Activated CD8-positive, alpha-beta memory T cell treated with anti-CD3 and anti-CD28 coated beads, Interleukin-2, amount 10 ng/mL, durations not matched to agents 7 days and 5 days (primary cell): ENCODE measurements at regions not wholly inside any gene's neighbourhood (a gene's known extent, or its start where the extent isn't known, plus 50 kb on each side); places are given as distances from the start of the nearest gene placed in this dataset.
"Not testable (repeated sequence)": the region's sequence is repeated elsewhere in the genome, so short reads cannot be mapped to it uniquely, and the experiment has no call there.

ENCODE experiments used
- ATAC-seq: fragments of 150-1000 bp; cut with Tn5 transposase; one replicate; pipeline ENCODE4 v1.10.0; 2021; ENCODE audit warnings: moderate library complexity
- CTCF ChIA-PET: fragments of 350-600 bp; sonication (Branson Sonifier 250); formaldehyde crosslinking; loops from one replicate; lab custom pipeline; 2021; ENCODE audit warnings: antibody characterized with exemption; lab: Charles Lee
- DNase-seq: peaks from one replicate; pipeline ENCODE4 v3.0.0-alpha.2; 2020
- H3K27ac Mint-ChIP-seq: one replicate; pipeline ENCODE4 v1.8.0; 2021; ENCODE audit warnings: mild to moderate bottlenecking, mixed read lengths
- H3K27me3 Mint-ChIP-seq: one replicate; pipeline ENCODE4 v1.8.0; 2021; ENCODE audit warnings: mixed read lengths
- H3K36me3 Mint-ChIP-seq: one replicate; pipeline ENCODE4 v1.8.0; 2021; ENCODE audit warnings: mild to moderate bottlenecking, mixed read lengths
- H3K4me1 Mint-ChIP-seq: one replicate; pipeline ENCODE4 v1.8.0; 2021; ENCODE audit warnings: mixed read lengths
- H3K4me3 Mint-ChIP-seq: one replicate; pipeline ENCODE4 v1.8.0; 2021; ENCODE audit warnings: mild to moderate bottlenecking, moderate library complexity, mixed read lengths
- H3K9me3 Mint-ChIP-seq: one replicate; pipeline ENCODE4 v1.8.0; 2022; ENCODE audit warnings: low read depth, mixed read lengths

DNA sequence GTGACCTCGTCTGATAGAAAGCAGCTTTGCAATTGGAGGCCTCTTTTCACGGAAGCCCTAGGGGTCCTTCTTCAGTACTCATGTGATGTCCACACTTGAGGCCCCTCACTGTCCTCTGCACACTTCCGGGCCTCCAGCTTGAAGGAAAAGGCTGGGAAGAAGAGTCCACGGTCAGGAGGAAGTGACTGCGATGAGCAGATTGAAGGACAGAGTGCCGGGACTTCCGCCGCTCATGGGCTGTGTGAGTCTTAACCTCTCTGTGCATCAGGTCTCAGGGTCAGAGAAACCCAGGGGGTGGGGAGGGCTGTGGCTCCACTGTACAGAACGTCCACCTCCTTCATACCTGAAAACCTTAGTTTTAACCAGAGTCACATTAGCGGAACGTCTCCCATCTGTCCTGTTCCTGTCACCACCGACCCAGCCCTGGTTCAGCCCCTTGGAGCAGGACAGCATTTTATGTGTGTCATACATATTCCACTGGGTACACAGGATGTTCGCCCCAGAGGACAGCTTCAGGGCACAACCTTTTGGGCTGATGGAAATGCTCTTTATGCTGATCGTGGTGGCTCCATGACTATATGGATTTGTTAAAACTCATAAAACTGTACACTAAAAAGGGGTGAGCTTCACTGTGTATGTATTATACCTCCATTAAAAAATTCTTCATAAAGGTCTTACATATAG is 51.0 kb upstream of the SORCS2 start:
- H3K36me3 Mint-ChIP-seq = no peaks in the 10 kb centered on the region
- H3K27me3 Mint-ChIP-seq = peaks cover 16% of the 10 kb centered on the region
- no peaks in the 10 kb centered on the region for H3K9me3 Mint-ChIP-seq
- DNase-seq (no peak), ATAC-seq (no peak)
- no peak overlapping the region for H3K4me3 Mint-ChIP-seq
- CTCF ChIA-PET = no interaction called here
- no peak overlapping the region for H3K27ac Mint-ChIP-seq
- H3K4me1 Mint-ChIP-seq = no peaks in the 10 kb centered on the region

DNA sequence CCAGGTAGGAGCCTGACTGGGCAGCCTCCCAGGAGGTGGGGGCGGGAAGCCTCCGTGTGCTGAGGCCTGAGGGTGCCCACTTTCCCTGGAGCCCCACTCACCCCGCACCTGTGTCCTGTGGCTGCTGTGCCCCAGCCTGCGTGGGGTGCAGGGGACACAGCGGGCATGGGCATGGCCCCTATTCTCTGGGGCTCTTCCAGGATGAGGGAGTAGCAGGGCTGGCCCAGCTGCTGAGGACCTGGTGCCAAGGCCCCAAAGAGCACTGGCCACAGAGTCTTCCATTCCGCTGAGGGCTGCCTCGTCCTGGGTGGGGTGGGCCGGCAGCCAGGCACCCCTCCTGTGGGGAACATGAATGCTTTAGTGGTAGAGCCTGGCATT is 51.7 kb upstream of the SORCS2 start:
- H3K27me3 Mint-ChIP-seq = peaks cover 12% of the 10 kb centered on the region
- no peak for DNase-seq
- no peak overlapping the region for H3K4me3 Mint-ChIP-seq
- no peak overlapping the region for H3K27ac Mint-ChIP-seq
- H3K4me1 Mint-ChIP-seq = no peaks in the 10 kb centered on the region
- CTCF ChIA-PET = no interaction called here
- H3K36me3 Mint-ChIP-seq = no peaks in the 10 kb centered on the region
- no peaks in the 10 kb centered on the region for H3K9me3 Mint-ChIP-seq
- ATAC-seq = no peak

GRCh38 chr4:7140062-7140691 is 52.2 kb upstream of the SORCS2 start:
- ATAC-seq (no peak), DNase-seq (no peak)
- Mint-ChIP-seq H3K4me3 (no peak overlapping the region), H3K36me3 (no peaks in the 10 kb centered on the region), H3K4me1 (no peaks in the 10 kb centered on the region), H3K27ac (no peak overlapping the region), H3K27me3 (peaks cover 11% of the 10 kb centered on the region), H3K9me3 (no peaks in the 10 kb centered on the region)
- CTCF ChIA-PET = no interaction called here

- H3K9me3 Mint-ChIP-seq = no peaks in the 10 kb centered on the region
- H3K27me3 Mint-ChIP-seq = peaks cover 6% of the 10 kb centered on the region
- H3K27ac Mint-ChIP-seq = no peak overlapping the region
- DNase-seq (no peak), ATAC-seq (no peak)
- CTCF ChIA-PET = no interaction called here
- no peak overlapping the region for H3K4me3 Mint-ChIP-seq
- no peaks in the 10 kb centered on the region for H3K36me3 Mint-ChIP-seq
- H3K4me1 Mint-ChIP-seq = no peaks in the 10 kb centered on the region
These were observed 53.0 kb upstream of the SORCS2 start for GRCh38 chr4:7139167-7139982.

DNA sequence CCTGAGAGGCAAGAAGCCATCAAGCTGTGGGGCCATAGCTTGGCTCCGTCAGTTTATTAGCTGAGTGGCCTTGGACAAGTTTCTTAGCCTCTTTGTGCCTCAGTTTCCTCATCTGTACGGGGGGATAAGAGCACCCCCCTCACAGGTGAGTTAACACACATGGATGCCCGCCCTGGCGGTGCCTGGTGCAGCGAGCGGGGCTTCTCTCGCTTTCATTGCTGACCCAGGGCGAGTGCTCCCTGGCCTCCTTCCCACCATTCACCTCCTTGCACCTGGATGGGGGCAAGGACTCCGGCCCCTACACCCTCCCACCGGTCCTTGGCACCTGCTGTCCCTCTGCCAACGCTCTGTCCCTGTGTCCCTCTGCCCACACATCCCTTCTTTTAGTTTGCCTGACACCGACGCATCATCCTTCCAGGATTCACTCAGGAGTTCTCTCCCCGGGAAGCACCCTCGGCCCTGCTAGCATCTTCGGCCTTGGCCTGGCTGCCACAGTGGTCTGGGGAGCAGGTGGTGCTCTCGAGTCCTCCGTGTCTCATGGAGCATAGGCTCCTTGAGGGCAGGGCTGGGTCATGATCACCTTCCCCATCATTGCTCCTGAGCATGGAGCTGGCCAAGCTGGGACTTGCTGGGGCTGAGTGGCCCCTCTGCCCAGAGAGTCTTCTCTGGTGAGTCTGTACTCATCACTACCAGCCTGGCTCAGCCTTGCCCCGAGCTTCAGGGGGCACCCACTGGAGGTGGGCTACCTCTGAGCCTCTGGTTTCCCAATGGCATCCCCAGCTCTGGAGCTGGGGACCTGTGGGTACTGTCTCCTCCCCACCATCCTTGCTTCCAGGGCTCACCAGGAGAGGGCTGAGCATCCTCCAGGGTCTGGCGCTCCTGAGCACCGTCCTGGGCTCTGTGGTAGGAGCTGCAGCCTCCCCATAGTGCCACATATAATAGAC is 53.8 kb upstream of the SORCS2 start:
- H3K4me3 Mint-ChIP-seq = no peak overlapping the region
- H3K9me3 Mint-ChIP-seq = no peaks in the 10 kb centered on the region
- DNase-seq (no peak), ATAC-seq (no peak)
- no peaks in the 10 kb centered on the region for H3K4me1 Mint-ChIP-seq
- peaks cover 5% of the 10 kb centered on the region for H3K27me3 Mint-ChIP-seq
- CTCF ChIA-PET = no interaction called here
- H3K36me3 Mint-ChIP-seq = no peaks in the 10 kb centered on the region
- H3K27ac Mint-ChIP-seq = no peak overlapping the region

DNA sequence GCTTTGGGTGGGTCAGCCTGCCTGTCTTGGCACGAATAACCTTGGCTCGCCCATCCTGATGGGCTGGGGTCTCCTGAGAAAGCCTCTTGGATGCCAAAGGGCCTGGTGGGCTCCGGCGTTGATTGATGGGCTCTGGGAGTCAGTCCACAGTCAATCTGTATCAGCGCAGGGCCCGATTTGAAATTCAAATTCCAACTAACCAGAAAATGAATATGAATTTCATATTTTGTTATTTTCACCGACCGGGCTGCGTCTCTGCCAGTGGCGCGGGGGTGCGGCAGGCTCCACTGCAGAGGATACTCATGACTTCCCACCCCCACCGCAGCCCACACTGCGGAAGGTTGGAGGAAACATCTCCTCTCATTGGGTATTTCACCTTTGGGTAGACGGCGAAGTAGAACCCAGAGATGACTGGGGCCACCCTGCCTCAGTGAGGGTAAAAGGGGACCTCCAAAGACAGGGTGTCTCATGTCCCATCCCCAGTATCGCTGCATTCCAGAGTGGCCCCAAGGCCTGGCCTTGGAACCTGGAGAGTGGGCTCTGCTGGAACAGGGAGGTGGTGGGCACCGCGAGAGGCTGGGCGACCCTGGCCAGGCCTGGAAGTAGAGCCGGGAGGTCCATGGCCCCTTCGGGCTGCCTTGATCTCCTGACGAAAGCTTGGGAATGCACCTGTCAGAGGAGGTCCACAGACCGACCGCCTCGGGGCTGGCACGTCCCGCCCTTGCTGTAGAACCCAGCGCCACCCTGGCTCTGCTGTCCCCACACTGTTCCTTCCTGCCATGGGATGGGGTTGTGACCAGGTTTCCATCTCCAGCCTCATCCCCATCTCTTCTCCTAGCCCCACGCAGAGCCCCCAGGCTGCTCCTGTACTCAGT is 54.8 kb upstream of the SORCS2 start:
- Mint-ChIP-seq H3K27ac (no peak overlapping the region), H3K9me3 (peaks cover 2% of the 10 kb centered on the region)

DNA sequence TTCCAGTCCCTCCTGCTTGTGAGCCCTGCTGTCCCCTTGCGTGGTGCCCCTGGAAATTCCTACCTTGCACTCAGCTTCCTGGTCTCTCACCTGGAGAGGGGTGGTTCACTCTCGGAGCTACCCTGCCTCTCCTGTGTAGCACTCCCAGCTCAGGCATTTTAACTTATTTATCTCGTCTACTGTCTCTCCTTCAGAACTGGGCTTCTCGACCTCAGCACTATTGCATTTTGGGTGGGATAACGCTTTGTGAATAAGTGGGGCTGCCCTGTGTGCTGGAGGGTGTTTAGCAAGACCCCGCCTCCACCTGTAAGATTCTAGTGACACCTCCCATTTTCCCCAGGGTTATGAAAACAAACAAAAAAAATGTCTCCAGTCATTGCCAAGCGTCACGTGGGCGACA is 56.0 kb upstream of the SORCS2 start:
- H3K4me3 Mint-ChIP-seq = no peak overlapping the region
- ATAC-seq = no peak
- H3K9me3 Mint-ChIP-seq = peaks cover 2% of the 10 kb centered on the region
- CTCF ChIA-PET = no interaction called here
- no peak overlapping the region for H3K27ac Mint-ChIP-seq
- H3K4me1 Mint-ChIP-seq = no peaks in the 10 kb centered on the region
- no peak for DNase-seq
- no peaks in the 10 kb centered on the region for H3K27me3 Mint-ChIP-seq
- no peaks in the 10 kb centered on the region for H3K36me3 Mint-ChIP-seq

More for the DNA sequence above, 54.8 kb upstream of the SORCS2 start:
- ATAC-seq = no peak
- no peak for DNase-seq
- no peak overlapping the region for H3K4me3 Mint-ChIP-seq
- CTCF ChIA-PET = no interaction called here
- no peaks in the 10 kb centered on the region for H3K27me3 Mint-ChIP-seq
- H3K36me3 Mint-ChIP-seq = no peaks in the 10 kb centered on the region
- no peaks in the 10 kb centered on the region for H3K4me1 Mint-ChIP-seq

- Mint-ChIP-seq H3K9me3 (peaks cover 2% of the 10 kb centered on the region), H3K4me1 (no peaks in the 10 kb centered on the region), H3K27ac (no peak overlapping the region), H3K36me3 (no peaks in the 10 kb centered on the region), H3K4me3 (no peak overlapping the region), H3K27me3 (no peaks in the 10 kb centered on the region)
- CTCF ChIA-PET = no interaction called here
- ATAC-seq (no peak), DNase-seq (no peak)
These were observed 57.0 kb upstream of the SORCS2 start for GRCh38 chr4:7135389-7135746.

- no peak for ATAC-seq
- peaks cover 2% of the 10 kb centered on the region for H3K9me3 Mint-ChIP-seq
- CTCF ChIA-PET = no interaction called here
- no peak overlapping the region for H3K27ac Mint-ChIP-seq
- DNase-seq = no peak
- H3K4me3 Mint-ChIP-seq = no peak overlapping the region
- no peaks in the 10 kb centered on the region for H3K27me3 Mint-ChIP-seq
- H3K4me1 Mint-ChIP-seq = no peaks in the 10 kb centered on the region
- no peaks in the 10 kb centered on the region for H3K36me3 Mint-ChIP-seq
These were observed 57.5 kb upstream of the SORCS2 start for GRCh38 chr4:7134737-7135388.

DNA sequence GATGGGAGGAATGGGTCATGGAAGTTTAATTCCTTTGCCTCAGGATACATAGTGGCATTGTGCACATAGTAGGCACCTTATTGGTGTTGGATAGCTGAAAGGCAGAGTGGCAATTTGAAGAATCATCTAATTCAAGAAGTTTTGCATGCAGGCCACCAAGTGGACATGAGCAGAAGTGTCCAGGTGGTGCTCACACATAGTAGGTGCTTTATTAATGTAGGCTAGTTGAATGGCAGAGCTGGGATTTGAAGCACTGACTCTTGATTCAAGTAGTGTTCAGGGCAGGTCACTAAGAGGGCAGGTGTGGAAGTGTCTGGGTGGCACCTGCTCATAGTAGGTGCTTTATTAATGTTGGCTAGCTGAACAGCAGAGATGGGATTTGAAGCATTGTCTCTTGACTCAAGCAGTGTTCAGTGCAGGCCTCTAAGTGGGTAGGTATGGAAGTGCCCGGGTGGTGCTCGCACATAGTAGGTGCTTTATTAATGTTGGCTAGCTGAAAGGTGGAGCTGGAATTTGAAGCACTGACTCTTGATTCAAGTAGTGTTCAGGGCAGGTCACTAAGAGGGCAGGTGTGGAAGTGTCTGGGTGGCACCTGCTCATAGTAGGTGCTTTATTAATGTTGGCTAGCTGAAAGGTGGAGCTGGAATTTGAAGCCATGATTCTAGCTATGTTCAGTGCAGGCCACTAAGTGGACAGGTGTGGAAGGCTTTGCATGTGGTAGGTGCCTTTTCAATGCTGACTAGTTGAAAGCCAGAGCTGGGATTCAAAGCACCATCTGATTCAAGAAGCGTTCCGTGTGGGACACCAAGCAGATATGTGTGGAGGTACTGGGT is 58.3 kb upstream of the SORCS2 start:
- H3K36me3 Mint-ChIP-seq, H3K4me3 Mint-ChIP-seq, CTCF ChIA-PET, H3K9me3 Mint-ChIP-seq, ATAC-seq, DNase-seq, H3K4me1 Mint-ChIP-seq, H3K27me3 Mint-ChIP-seq, H3K27ac Mint-ChIP-seq: not testable (repeated sequence)

- no peaks in the 10 kb centered on the region for H3K4me1 Mint-ChIP-seq
- H3K4me3 Mint-ChIP-seq = no peak overlapping the region
- CTCF ChIA-PET = no interaction called here
These were observed 59.4 kb upstream of the SORCS2 start for GRCh38 chr4:7132730-7133582.

More at GRCh38 chr4:7132730-7133582, 59.4 kb upstream of the SORCS2 start:
- no peak overlapping the region for H3K27ac Mint-ChIP-seq
- peaks cover 2% of the 10 kb centered on the region for H3K9me3 Mint-ChIP-seq
- no peak for DNase-seq
- H3K36me3 Mint-ChIP-seq = no peaks in the 10 kb centered on the region
- no peaks in the 10 kb centered on the region for H3K27me3 Mint-ChIP-seq
- ATAC-seq = no peak
